OCI-LY7 (cell line): ENCODE measurements at regions not wholly inside any gene's neighbourhood (a gene's known extent, or its start where the extent isn't known, plus 50 kb on each side); places are given as distances from the start of the nearest gene placed in this dataset.

Experiments used
- CTCF ChIP-seq: fragments of 200-600 bp; sonication (generic); conservative IDR thresholded peaks from 2 replicates; pipeline ENCODE4 v1.5.1; 2014; ENCODE audit warnings: mild to moderate bottlenecking, antibody characterized with exemption, low read length, moderate library complexity, mixed read lengths
- EZH2phosphoT487 ChIP-seq: fragments of 200-600 bp; sonication (generic); IDR thresholded peaks from 2 replicates; pipeline ENCODE4 v1.6.1; 2018; ENCODE audit warnings: low read depth, borderline replicate concordance, mild to moderate bottlenecking, mixed run types, antibody characterized with exemption, low read length, moderate library complexity, mixed read lengths

GRCh38 chr1:114219172-114219868 lies 65.7 kb upstream of the SYT6 start:
- no peak for TF ChIP-seq CTCF
- TF ChIP-seq EZH2phosphoT487, result no peak
